Astrocyte (in vitro differentiated cells and primary cell): ENCODE measurements at regions not wholly inside any gene's neighbourhood (a gene's known extent, or its start where the extent isn't known, plus 50 kb on each side); places are given as distances from the start of the nearest gene placed in this dataset.

Source experiments
- DNase-seq: peaks from one replicate; pipeline ENCODE4 v3.0.0-alpha.2; 2010; ENCODE audit warnings: low read depth
- FAIRE-seq: peaks from 2 replicates; lab custom pipeline; 2011; peaks lifted over from hg19 to GRCh38; lab: Jason Lieb, UNC
- H2AFZ ChIP-seq: 2 replicates; pipeline ENCODE4 v1.6.0; 2012; ENCODE audit warnings: low read depth, low read length, inconsistent platforms
- H3K27ac ChIP-seq: 2 replicates; pipeline ENCODE4 v1.5.1; 2011; ENCODE audit warnings: low read depth, low read length, inconsistent platforms
- H3K27me3 ChIP-seq: 2 replicates; pipeline ENCODE4 v1.6.0; 2011; ENCODE audit warnings: low read length, inconsistent platforms; ENCODE audit not compliant: insufficient read depth
- H3K36me3 ChIP-seq: 2 replicates; pipeline ENCODE4 v1.5.1; 2011; ENCODE audit warnings: low read length, inconsistent platforms; ENCODE audit not compliant: insufficient read depth
- H3K4me1 ChIP-seq: 2 replicates; pipeline ENCODE4 v1.5.1; 2011; ENCODE audit warnings: low read length, inconsistent platforms; ENCODE audit not compliant: insufficient read depth
- H3K4me2 ChIP-seq: 2 replicates; pipeline ENCODE4 v1.6.0; 2012; ENCODE audit warnings: low read length, inconsistent platforms
- H3K4me3 ChIP-seq: 2 replicates; pipeline ENCODE4 v1.5.1; 2011; ENCODE audit warnings: low read depth, mild to moderate bottlenecking, low read length, inconsistent platforms; ENCODE audit not compliant: insufficient read depth
- H3K79me2 ChIP-seq: 2 replicates; pipeline ENCODE4 v1.6.0; 2012; ENCODE audit warnings: mild to moderate bottlenecking, low read length, inconsistent platforms; ENCODE audit not compliant: insufficient read depth
- H3K9ac ChIP-seq: 2 replicates; pipeline ENCODE4 v1.6.0; 2012; ENCODE audit warnings: mild to moderate bottlenecking, low read length, inconsistent platforms
- H3K9me3 ChIP-seq: 2 replicates; pipeline ENCODE4 v1.5.1; 2012; ENCODE audit warnings: low read depth, mild to moderate bottlenecking, low read length, inconsistent platforms; ENCODE audit not compliant: insufficient read depth
- H4K20me1 ChIP-seq: 2 replicates; pipeline ENCODE4 v1.6.0; 2012; ENCODE audit warnings: low read length, inconsistent platforms; ENCODE audit not compliant: insufficient read depth
- H3K27ac Mint-ChIP-seq: one replicate; pipeline ENCODE4 v1.8.0; 2021; ENCODE audit warnings: mild to moderate bottlenecking, mixed read lengths; ENCODE audit not compliant: unreplicated experiment
- H3K27me3 Mint-ChIP-seq: one replicate; pipeline ENCODE4 v1.8.0; 2021; ENCODE audit warnings: low read depth, mixed read lengths; ENCODE audit not compliant: unreplicated experiment
- H3K36me3 Mint-ChIP-seq: one replicate; pipeline ENCODE4 v1.8.0; 2021; ENCODE audit warnings: low read depth, mixed read lengths; ENCODE audit not compliant: unreplicated experiment
- H3K4me1 Mint-ChIP-seq: one replicate; pipeline ENCODE4 v1.8.0; 2021; ENCODE audit warnings: low read depth, mixed read lengths; ENCODE audit not compliant: unreplicated experiment
- H3K4me3 Mint-ChIP-seq: one replicate; pipeline ENCODE4 v1.8.0; 2021; ENCODE audit warnings: mild to moderate bottlenecking, moderate library complexity, mixed read lengths; ENCODE audit not compliant: unreplicated experiment
- H3K9me3 Mint-ChIP-seq: one replicate; pipeline ENCODE4 v1.8.0; 2021; ENCODE audit warnings: mild to moderate bottlenecking, mixed read lengths; ENCODE audit not compliant: unreplicated experiment
- EZH2 ChIP-seq: IDR thresholded peaks from 2 replicates; pipeline ENCODE4 v1.6.1; 2012; ENCODE audit warnings: mild to moderate bottlenecking, low read length, inconsistent platforms; ENCODE audit not compliant: insufficient read depth
- TF ChIP-seq, protein P1 (sequence below): IDR thresholded peaks from 2 replicates; pipeline ENCODE4 v1.5.1; 2011; ENCODE audit warnings: low read depth, mild to moderate bottlenecking, inconsistent platforms, low read length, moderate library complexity; ENCODE audit not compliant: insufficient read depth

DNA sequence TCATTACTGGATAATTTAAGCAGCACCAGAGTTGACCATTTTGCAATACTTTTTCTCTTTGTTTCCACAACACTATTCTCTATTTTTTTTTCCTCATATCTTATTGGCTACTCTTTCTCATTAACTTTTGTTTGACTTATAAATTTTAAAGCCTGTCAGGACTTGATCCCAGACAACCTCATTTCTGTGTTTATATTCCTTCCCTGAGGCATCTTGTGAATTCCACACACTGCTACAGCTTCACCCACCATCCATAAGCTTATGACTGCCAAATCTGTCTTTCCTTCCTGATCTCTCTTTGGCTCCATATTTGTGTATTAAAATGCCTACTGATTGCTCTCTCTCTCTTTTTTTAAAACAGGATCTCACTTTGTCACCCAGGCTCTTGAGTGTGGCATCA, 124.6 kb upstream of the MBL2 start:
- H3K4me1 ChIP-seq, result no peaks in the 10 kb centered on the region
- H2AFZ ChIP-seq, result no peak overlapping the region
- no peaks in the 10 kb centered on the region for H4K20me1 ChIP-seq
- H3K4me2 ChIP-seq, result no peak overlapping the region
- Mint-ChIP-seq H3K9me3 (no peaks in the 10 kb centered on the region), H3K36me3 (no peaks in the 10 kb centered on the region), H3K4me1 (peaks cover 4% of the 10 kb centered on the region), H3K27me3 (no peaks in the 10 kb centered on the region), H3K27ac (no peak overlapping the region), H3K4me3 (no peak overlapping the region)
- no peak overlapping the region for H3K4me3 ChIP-seq
- no peak overlapping the region for H3K27ac ChIP-seq
- no peak for TF ChIP-seq EZH2
- TF ChIP-seq, protein P1, sequence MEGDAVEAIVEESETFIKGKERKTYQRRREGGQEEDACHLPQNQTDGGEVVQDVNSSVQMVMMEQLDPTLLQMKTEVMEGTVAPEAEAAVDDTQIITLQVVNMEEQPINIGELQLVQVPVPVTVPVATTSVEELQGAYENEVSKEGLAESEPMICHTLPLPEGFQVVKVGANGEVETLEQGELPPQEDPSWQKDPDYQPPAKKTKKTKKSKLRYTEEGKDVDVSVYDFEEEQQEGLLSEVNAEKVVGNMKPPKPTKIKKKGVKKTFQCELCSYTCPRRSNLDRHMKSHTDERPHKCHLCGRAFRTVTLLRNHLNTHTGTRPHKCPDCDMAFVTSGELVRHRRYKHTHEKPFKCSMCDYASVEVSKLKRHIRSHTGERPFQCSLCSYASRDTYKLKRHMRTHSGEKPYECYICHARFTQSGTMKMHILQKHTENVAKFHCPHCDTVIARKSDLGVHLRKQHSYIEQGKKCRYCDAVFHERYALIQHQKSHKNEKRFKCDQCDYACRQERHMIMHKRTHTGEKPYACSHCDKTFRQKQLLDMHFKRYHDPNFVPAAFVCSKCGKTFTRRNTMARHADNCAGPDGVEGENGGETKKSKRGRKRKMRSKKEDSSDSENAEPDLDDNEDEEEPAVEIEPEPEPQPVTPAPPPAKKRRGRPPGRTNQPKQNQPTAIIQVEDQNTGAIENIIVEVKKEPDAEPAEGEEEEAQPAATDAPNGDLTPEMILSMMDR, result no peak
- no peak overlapping the region for H3K9ac ChIP-seq
- FAIRE-seq (no peak), DNase-seq (no peak)
- no peaks in the 10 kb centered on the region for H3K27me3 ChIP-seq
- no peaks in the 10 kb centered on the region for H3K36me3 ChIP-seq
- no peaks in the 10 kb centered on the region for H3K9me3 ChIP-seq
- H3K79me2 ChIP-seq, result no peaks in the 10 kb centered on the region

- Histone ChIP-seq H3K9me3 (no peaks in the 10 kb centered on the region), H2AFZ (no peak overlapping the region), H3K4me3 (no peak overlapping the region), H4K20me1 (no peaks in the 10 kb centered on the region), H3K27me3 (no peaks in the 10 kb centered on the region), H3K27ac (no peak overlapping the region), H3K36me3 (no peaks in the 10 kb centered on the region), H3K79me2 (no peaks in the 10 kb centered on the region), H3K4me1 (no peaks in the 10 kb centered on the region), H3K4me2 (no peak overlapping the region), H3K9ac (no peak overlapping the region)
- TF ChIP-seq EZH2, result no peak
- TF ChIP-seq, protein P1, result no peak
- DNase-seq, result no peak
- H3K27me3 Mint-ChIP-seq, result no peaks in the 10 kb centered on the region
- H3K9me3 Mint-ChIP-seq, result no peaks in the 10 kb centered on the region
- no peak for FAIRE-seq
- H3K4me1 Mint-ChIP-seq, result peaks cover 4% of the 10 kb centered on the region
- no peaks in the 10 kb centered on the region for H3K36me3 Mint-ChIP-seq
- H3K27ac Mint-ChIP-seq, result no peak overlapping the region
- H3K4me3 Mint-ChIP-seq, result no peak overlapping the region
Measured at GRCh38 chr10:52895059-52895458, 122.5 kb upstream of the MBL2 start.

DNA sequence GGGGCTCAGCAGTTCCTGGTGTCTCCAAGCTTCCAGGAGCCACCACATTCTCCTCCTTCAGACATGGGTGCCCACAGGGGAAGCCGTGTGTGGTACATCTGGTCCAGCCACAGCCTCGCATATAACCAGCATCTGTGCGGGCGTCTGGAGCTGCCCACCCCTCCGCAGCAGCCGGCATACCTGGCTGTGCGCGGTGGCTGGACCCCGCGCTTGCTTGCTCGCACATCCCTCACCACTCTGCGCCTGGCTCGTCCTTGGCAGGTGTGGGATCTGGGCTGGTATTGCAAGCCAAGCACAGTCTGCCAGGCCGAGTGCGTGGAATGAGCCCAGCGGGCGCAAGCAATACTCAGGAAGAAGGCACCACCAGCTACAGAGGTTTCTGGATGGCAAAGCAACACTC, 117.7 kb upstream of the MBL2 start:
- Histone ChIP-seq H3K4me2 (no peak overlapping the region), H3K4me3 (no peak overlapping the region), H3K79me2 (no peaks in the 10 kb centered on the region), H3K36me3 (no peaks in the 10 kb centered on the region), H3K27ac (no peak overlapping the region), H2AFZ (no peak overlapping the region), H4K20me1 (no peaks in the 10 kb centered on the region), H3K9me3 (no peaks in the 10 kb centered on the region), H3K27me3 (no peaks in the 10 kb centered on the region), H3K4me1 (no peaks in the 10 kb centered on the region), H3K9ac (no peak overlapping the region)
- H3K4me1 Mint-ChIP-seq, result peaks cover 4% of the 10 kb centered on the region
- FAIRE-seq (no peak), DNase-seq (no peak)
- no peak overlapping the region for H3K4me3 Mint-ChIP-seq
- no peak overlapping the region for H3K27ac Mint-ChIP-seq
- no peaks in the 10 kb centered on the region for H3K27me3 Mint-ChIP-seq
- H3K9me3 Mint-ChIP-seq, result no peaks in the 10 kb centered on the region
- H3K36me3 Mint-ChIP-seq, result no peaks in the 10 kb centered on the region
- TF ChIP-seq EZH2, result no peak
- TF ChIP-seq, protein P1, result no peak
